Spleen (tissue), 11 donors: ENCODE measurements at regions not wholly inside any gene's neighbourhood (a gene's known extent, or its start where the extent isn't known, plus 50 kb on each side); places are given as distances from the start of the nearest gene placed in this dataset.

ENCODE experiments used
- DNase-seq: peaks from one replicate; pipeline ENCODE4 v3.0.0-alpha.2; 2020
- H3K27ac ChIP-seq, 8 donors: fragments of 200-600 bp; sonication (generic) in 7 of 8; 1 replicate in 4 of 8; 2 replicates in 4 of 8; pipeline versions ENCODE4 v1.5.0 to v1.8.0; 2016 to 2021; ENCODE audit warnings: inconsistent platforms in 4 of 8, mild to moderate bottlenecking in 4 of 8, moderate library complexity in 1 of 8
- H3K27me3 ChIP-seq, 7 donors: fragments of 200-600 bp; sonication (generic) in 6 of 7; replicated peaks in 1 of 7; 1 replicate in 4 of 7; 2 replicates in 3 of 7; pipeline versions ENCODE4 v1.5.0 to v1.8.0; 2016 to 2021; ENCODE audit warnings: inconsistent platforms in 3 of 7, mild to moderate bottlenecking in 1 of 7
- H3K36me3 ChIP-seq, 6 donors: fragments of 200-600 bp; sonication (generic) in 5 of 6; 1 replicate in 4 of 6; 2 replicates in 2 of 6; pipeline versions ENCODE4 v1.5.0 to v1.8.0; 2016 to 2021; ENCODE audit warnings: inconsistent platforms in 2 of 6
- H3K4me1 ChIP-seq, 6 donors: fragments of 200-600 bp; sonication (generic) in 5 of 6; 1 replicate in 3 of 6; 2 replicates in 3 of 6; pipeline versions ENCODE4 v1.5.0 to v1.8.0; 2016 to 2021; ENCODE audit warnings: inconsistent platforms in 3 of 6
- H3K4me3 ChIP-seq, 8 donors: fragments of 200-600 bp; sonication (generic) in 7 of 8; 1 replicate in 4 of 8; 2 replicates in 4 of 8; pipeline versions ENCODE4 v1.5.0 to v1.8.0; 2016 to 2021; ENCODE audit warnings: inconsistent platforms in 4 of 8, mild to moderate bottlenecking in 4 of 8, moderate library complexity in 2 of 8
- H3K9me3 ChIP-seq, 8 donors: fragments of 200-600 bp; sonication (generic) in 7 of 8; 1 replicate in 4 of 8; 2 replicates in 4 of 8; pipeline versions ENCODE4 v1.5.0 to v1.8.0; 2016 to 2021; ENCODE audit warnings: inconsistent platforms in 4 of 8
- POLR2A ChIP-seq, 3 donors: fragments of 450-650 bp; IDR thresholded peaks; one replicate each; pipeline ENCODE4 v1.5.1; 2017; ENCODE audit warnings: antibody characterized with exemption in 3 of 3, mild to moderate bottlenecking in 1 of 3
- POLR2AphosphoS5 ChIP-seq, 3 donors: sonication (generic); formaldehyde crosslinking; IDR thresholded peaks; one replicate each; pipeline ENCODE4 v1.5.1; 2017; ENCODE audit warnings: antibody characterized with exemption in 3 of 3
- WGBS, 5 donors: extraction: QIAGEN DNeasy Blood & Tissue Kit in 3 of 5; methylation state at CpG; one replicate each; pipeline versions ENCODE4 v1.1.5 to v1.1.7; 2013 to 2018; 5-methylcytosine and 5-hydroxymethylcytosine counted together
- intact Hi-C: fragments of 100-400 bp; cut with DNase I; formaldehyde crosslinking; loops from one replicate; pipeline ENCODE4 v1.15.0; 2023; ENCODE audit warnings: low total_unique reads
- TF ChIP-seq, protein P1 (sequence below), 11 experiments: fragments of 200-600 bp in 7 of 11; fragments of 450-650 bp in 4 of 11; sonication (generic) in 4 of 11; IDR thresholded peaks in 8 of 11; conservative IDR thresholded peaks in 3 of 11; 1 replicate in 7 of 11; 2 replicates in 4 of 11; pipeline versions ENCODE4 v1.4.0 to v1.8.0; 2016 to 2021; ENCODE audit warnings: antibody characterized with exemption in 11 of 11, inconsistent platforms in 4 of 11, mild to moderate bottlenecking in 1 of 11
- donor health status: healthy with polysubstance abuse.
- donor health status: DM: no; HTN: no; CAD: no; lungs with moderate emphysema.
- donor health status: DM: no; HTN: no; CAD: no.
- donor health status: Bipolar disorder and iron deficiency.
- donor health status: healthy.
- donor health status: DM: no; HTN: no; CAD: no.
- donor health status: DM: yes; HTN: yes; CAD: no.

DNA sequence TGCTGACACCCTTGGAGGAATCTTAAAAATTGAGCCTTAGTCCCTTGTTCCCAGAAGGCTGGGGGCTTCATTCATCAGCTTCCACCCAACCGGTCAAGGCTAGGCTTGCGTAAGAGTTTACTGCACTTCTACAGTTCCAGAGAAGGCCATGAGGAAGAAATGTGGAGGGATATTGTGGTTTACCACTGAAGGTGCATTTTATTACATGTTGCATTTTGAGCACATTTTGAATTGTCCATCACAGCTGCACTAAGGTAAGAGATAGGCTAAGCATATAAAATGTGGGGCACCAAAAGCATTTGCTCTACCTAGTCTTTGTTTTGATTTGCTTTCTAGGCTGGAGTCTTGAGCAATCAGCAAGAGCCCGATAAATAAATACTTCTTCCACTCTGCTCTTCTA, 167.1 kb upstream of the PAPPA start:
- TF ChIP-seq, protein P1, sequence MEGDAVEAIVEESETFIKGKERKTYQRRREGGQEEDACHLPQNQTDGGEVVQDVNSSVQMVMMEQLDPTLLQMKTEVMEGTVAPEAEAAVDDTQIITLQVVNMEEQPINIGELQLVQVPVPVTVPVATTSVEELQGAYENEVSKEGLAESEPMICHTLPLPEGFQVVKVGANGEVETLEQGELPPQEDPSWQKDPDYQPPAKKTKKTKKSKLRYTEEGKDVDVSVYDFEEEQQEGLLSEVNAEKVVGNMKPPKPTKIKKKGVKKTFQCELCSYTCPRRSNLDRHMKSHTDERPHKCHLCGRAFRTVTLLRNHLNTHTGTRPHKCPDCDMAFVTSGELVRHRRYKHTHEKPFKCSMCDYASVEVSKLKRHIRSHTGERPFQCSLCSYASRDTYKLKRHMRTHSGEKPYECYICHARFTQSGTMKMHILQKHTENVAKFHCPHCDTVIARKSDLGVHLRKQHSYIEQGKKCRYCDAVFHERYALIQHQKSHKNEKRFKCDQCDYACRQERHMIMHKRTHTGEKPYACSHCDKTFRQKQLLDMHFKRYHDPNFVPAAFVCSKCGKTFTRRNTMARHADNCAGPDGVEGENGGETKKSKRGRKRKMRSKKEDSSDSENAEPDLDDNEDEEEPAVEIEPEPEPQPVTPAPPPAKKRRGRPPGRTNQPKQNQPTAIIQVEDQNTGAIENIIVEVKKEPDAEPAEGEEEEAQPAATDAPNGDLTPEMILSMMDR (IDR thresholded peaks at IDR 0.05 in 8 of 11, conservative IDR thresholded peaks at IDR 0.05 in 3 of 11), result no peak
- no peak for TF ChIP-seq POLR2AphosphoS5 (IDR thresholded peaks at IDR 0.05)
- TF ChIP-seq POLR2A (IDR thresholded peaks at IDR 0.05), result no peak
- Histone ChIP-seq H3K36me3 (no peaks in the 10 kb centered on the region), H3K27me3 (no peaks in the 10 kb centered on the region), H3K9me3 (no peaks in the 10 kb centered on the region), H3K4me3 (no peak overlapping the region), H3K4me1 (no peaks in the 10 kb centered on the region), H3K27ac (no peak overlapping the region)
- WGBS, 5 donors, result 79 to 86% (median 81%) methylated on average over 3 of the region's 3 CpGs
- intact Hi-C loops, result no loop called here
- DNase-seq, result no peak

GRCh38 chr9:115988701-115989100, 164.9 kb upstream of the PAPPA start:
- TF ChIP-seq POLR2A (IDR thresholded peaks at IDR 0.05) (no peak), POLR2AphosphoS5 (IDR thresholded peaks at IDR 0.05) (no peak)
- TF ChIP-seq, protein P1 (IDR thresholded peaks at IDR 0.05 in 8 of 11, conservative IDR thresholded peaks at IDR 0.05 in 3 of 11), result no peak
- no peaks in the 10 kb centered on the region for H3K27me3 ChIP-seq
- no peaks in the 10 kb centered on the region for H3K4me1 ChIP-seq
- no peak for DNase-seq
- no peak overlapping the region for H3K4me3 ChIP-seq
- H3K9me3 ChIP-seq, result no peaks in the 10 kb centered on the region
- intact Hi-C loops, result no loop called here
- H3K36me3 ChIP-seq, result no peaks in the 10 kb centered on the region
- H3K27ac ChIP-seq, result no peak overlapping the region
- 74 to 91% (median 86%) methylated on average over 2 of the region's 2 CpGs for WGBS, 5 donors

- no peaks in the 10 kb centered on the region for H3K9me3 ChIP-seq
- H3K4me3 ChIP-seq, result no peak overlapping the region
- no peak overlapping the region for H3K27ac ChIP-seq
- H3K4me1 ChIP-seq, result no peaks in the 10 kb centered on the region
- no peaks in the 10 kb centered on the region for H3K36me3 ChIP-seq
- no peaks in the 10 kb centered on the region for H3K27me3 ChIP-seq
- WGBS, 5 donors, result 70 to 82% (median 74%) methylated on average over 4 of the region's 4 CpGs
- TF ChIP-seq POLR2AphosphoS5 (IDR thresholded peaks at IDR 0.05), result no peak
- TF ChIP-seq POLR2A (IDR thresholded peaks at IDR 0.05), result no peak
- TF ChIP-seq, protein P1 (IDR thresholded peaks at IDR 0.05 in 8 of 11, conservative IDR thresholded peaks at IDR 0.05 in 3 of 11), result no peak
- DNase-seq, result no peak
- intact Hi-C loops, result no loop called here
Measured at GRCh38 chr9:115989831-115990230, 163.8 kb upstream of the PAPPA start.

DNA sequence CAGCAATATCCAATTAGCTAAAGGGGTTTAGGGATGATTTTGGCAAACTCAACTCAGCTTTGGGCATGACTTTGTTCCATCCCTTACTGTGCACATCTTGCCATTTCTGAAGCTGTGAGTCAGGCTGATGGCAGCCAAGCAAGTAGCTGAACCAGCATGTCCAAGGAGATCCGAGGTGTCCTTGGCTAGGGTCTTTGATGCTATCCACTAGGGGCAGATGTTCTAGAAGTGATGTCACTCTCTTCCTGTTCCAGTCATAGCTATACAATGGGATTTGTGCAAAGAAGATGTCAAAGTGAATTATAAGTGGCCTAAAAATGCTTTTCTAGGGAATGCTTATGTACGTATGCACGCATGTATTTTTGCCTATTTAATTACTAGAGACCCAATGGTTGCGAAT, 160.8 kb upstream of the PAPPA start:
- Histone ChIP-seq H3K36me3 (no peaks in the 10 kb centered on the region), H3K27ac (no peak overlapping the region), H3K4me3 (no peak overlapping the region), H3K4me1 (no peaks in the 10 kb centered on the region), H3K27me3 (no peaks in the 10 kb centered on the region), H3K9me3 (no peaks in the 10 kb centered on the region)
- 79 to 93% (median 82%) methylated on average over 4 of the region's 4 CpGs for WGBS, 5 donors
- intact Hi-C loops, result no loop called here
- DNase-seq, result no peak
- TF ChIP-seq POLR2A (IDR thresholded peaks at IDR 0.05), result no peak
- no peak for TF ChIP-seq POLR2AphosphoS5 (IDR thresholded peaks at IDR 0.05)
- TF ChIP-seq, protein P1 (IDR thresholded peaks at IDR 0.05 in 8 of 11, conservative IDR thresholded peaks at IDR 0.05 in 3 of 11), result no peak
